ENCODE measurements at regions not wholly inside any gene's neighbourhood (a gene's known extent, or its start where the extent isn't known, plus 50 kb on each side); places are given as distances from the start of the nearest gene placed in this dataset.
"Not testable (repeated sequence)": the region's sequence is repeated elsewhere in the genome, so short reads cannot be mapped to it uniquely, and the experiment has no call there.

- peaks cover 11% of the 10 kb centered on the region for H3K4me1 Mint-ChIP-seq (ENCODE audit: low read depth, unreplicated experiment)
- no peaks in the 10 kb centered on the region for H3K36me3 Mint-ChIP-seq (ENCODE audit: unreplicated experiment)
- TF ChIP-seq CTCF (IDR thresholded peaks at IDR 0.05; ENCODE audit: partially characterized antibody, unreplicated experiment): no peak
- no peaks in the 10 kb centered on the region for H3K9me3 Mint-ChIP-seq (ENCODE audit: unreplicated experiment)
- peaks cover 6% of the 10 kb centered on the region for H3K27me3 Mint-ChIP-seq (ENCODE audit: unreplicated experiment)
- H3K27ac Mint-ChIP-seq (ENCODE audit: unreplicated experiment): no peak overlapping the region
- no peak for DNase-seq
- no peak overlapping the region for H3K4me3 Mint-ChIP-seq (ENCODE audit: unreplicated experiment)
Measured at GRCh38 chr17:14579716-14580115, 278.8 kb downstream of the HS3ST3B1 start.

GRCh38 chr17:14575471-14575953 lies 274.6 kb downstream of the HS3ST3B1 start:
- H3K27ac Mint-ChIP-seq (ENCODE audit: unreplicated experiment): no peak overlapping the region
- no peak overlapping the region for H3K4me3 Mint-ChIP-seq (ENCODE audit: unreplicated experiment)
- H3K27me3 Mint-ChIP-seq (ENCODE audit: unreplicated experiment): peaks cover 6% of the 10 kb centered on the region
- no peaks in the 10 kb centered on the region for H3K36me3 Mint-ChIP-seq (ENCODE audit: unreplicated experiment)
- H3K4me1 Mint-ChIP-seq (ENCODE audit: low read depth, unreplicated experiment): peaks cover 2% of the 10 kb centered on the region
- no peak for DNase-seq
- no peak for TF ChIP-seq CTCF (IDR thresholded peaks at IDR 0.05; ENCODE audit: partially characterized antibody, unreplicated experiment)
- H3K9me3 Mint-ChIP-seq (ENCODE audit: unreplicated experiment): no peaks in the 10 kb centered on the region

GRCh38 chr17:14560325-14560724 lies 259.4 kb downstream of the HS3ST3B1 start:
- H3K4me3 Mint-ChIP-seq (ENCODE audit: unreplicated experiment); H3K9me3 Mint-ChIP-seq (ENCODE audit: unreplicated experiment); H3K27me3 Mint-ChIP-seq (ENCODE audit: unreplicated experiment); H3K27ac Mint-ChIP-seq (ENCODE audit: unreplicated experiment); DNase-seq; H3K4me1 Mint-ChIP-seq (ENCODE audit: low read depth, unreplicated experiment); H3K36me3 Mint-ChIP-seq (ENCODE audit: unreplicated experiment): not testable (repeated sequence)

GRCh38 chr17:14559264-14560119 lies 258.6 kb downstream of the HS3ST3B1 start:
- Mint-ChIP-seq H3K4me3 (ENCODE audit: unreplicated experiment) (no peak overlapping the region), H3K9me3 (ENCODE audit: unreplicated experiment) (peaks cover 2% of the 10 kb centered on the region), H3K4me1 (ENCODE audit: low read depth, unreplicated experiment) (no peaks in the 10 kb centered on the region), H3K27ac (ENCODE audit: unreplicated experiment) (no peak overlapping the region), H3K36me3 (ENCODE audit: unreplicated experiment) (no peaks in the 10 kb centered on the region), H3K27me3 (ENCODE audit: unreplicated experiment) (no peaks in the 10 kb centered on the region)
- no peak for TF ChIP-seq CTCF (IDR thresholded peaks at IDR 0.05; ENCODE audit: partially characterized antibody, unreplicated experiment)
- no peak for DNase-seq

- no peak overlapping the region for H3K27ac Mint-ChIP-seq (ENCODE audit: unreplicated experiment)
- H3K4me3 Mint-ChIP-seq (ENCODE audit: unreplicated experiment): no peak overlapping the region
- no peaks in the 10 kb centered on the region for H3K27me3 Mint-ChIP-seq (ENCODE audit: unreplicated experiment)
- H3K4me1 Mint-ChIP-seq (ENCODE audit: low read depth, unreplicated experiment): no peaks in the 10 kb centered on the region
- no peak for TF ChIP-seq CTCF (IDR thresholded peaks at IDR 0.05; ENCODE audit: partially characterized antibody, unreplicated experiment)
- H3K36me3 Mint-ChIP-seq (ENCODE audit: unreplicated experiment): no peaks in the 10 kb centered on the region
- DNase-seq: no peak
- peaks cover 2% of the 10 kb centered on the region for H3K9me3 Mint-ChIP-seq (ENCODE audit: unreplicated experiment)
Measured at GRCh38 chr17:14557480-14557879, 256.6 kb downstream of the HS3ST3B1 start.

All from glutamatergic neuron (in vitro differentiated cells).